GM18907 (cell line): ENCODE measurements at regions not wholly inside any gene's neighbourhood (a gene's known extent, or its start where the extent isn't known, plus 50 kb on each side); places are given as distances from the start of the nearest gene placed in this dataset.
"Not testable (repeated sequence)": the region's sequence is repeated elsewhere in the genome, so short reads cannot be mapped to it uniquely, and the experiment has no call there.

Experiments used
- ATAC-seq: cut with Tn5 transposase; IDR thresholded peaks from one replicate; pipeline ENCODE4 v1.9.1; 2021; ENCODE audit warnings: mild to moderate bottlenecking, moderate library complexity; ENCODE audit not compliant: unreplicated experiment

- no peak for ATAC-seq
Observed at GRCh38 chr9:102941868-102942267, 53.3 kb upstream of the CYLC2 start.

- ATAC-seq, result no peak
Observed at GRCh38 chr9:102922526-102922925, 72.6 kb upstream of the CYLC2 start.

GRCh38 chr9:102911185-102911584 lies 83.9 kb upstream of the CYLC2 start:
- ATAC-seq, result no peak

- ATAC-seq, result not testable (repeated sequence)
Observed at GRCh38 chr9:102905795-102906194, 89.3 kb upstream of the CYLC2 start.

GRCh38 chr9:102892025-102892424 lies 103.1 kb upstream of the CYLC2 start:
- ATAC-seq, result no peak

GRCh38 chr9:102888747-102889146 lies 106.4 kb upstream of the CYLC2 start:
- not testable (repeated sequence) for ATAC-seq

GRCh38 chr9:102875687-102876086 lies 119.4 kb upstream of the CYLC2 start:
- ATAC-seq, result no peak

- ATAC-seq, result no peak
Observed at GRCh38 chr9:102867488-102867887, 127.6 kb upstream of the CYLC2 start.

- no peak for ATAC-seq
Observed at GRCh38 chr9:102862478-102862877, 132.7 kb upstream of the CYLC2 start.

GRCh38 chr9:102855641-102856040 lies 139.5 kb upstream of the CYLC2 start:
- no peak for ATAC-seq

GRCh38 chr9:102845827-102846371 lies 149.2 kb upstream of the CYLC2 start:
- no peak for ATAC-seq

- no peak for ATAC-seq
Observed at GRCh38 chr9:102844716-102845115, 150.4 kb upstream of the CYLC2 start.

GRCh38 chr9:102842423-102842822 lies 152.7 kb upstream of the CYLC2 start:
- no peak for ATAC-seq

- no peak for ATAC-seq
Observed at GRCh38 chr9:102841376-102841775, 153.8 kb upstream of the CYLC2 start.

- ATAC-seq, result no peak
Observed at GRCh38 chr9:102840335-102840734, 154.8 kb upstream of the CYLC2 start.

GRCh38 chr9:102832814-102833213 lies 162.3 kb upstream of the CYLC2 start:
- ATAC-seq, result no peak

- ATAC-seq, result no peak
Observed at GRCh38 chr9:102796244-102796643, 198.9 kb upstream of the CYLC2 start.

- ATAC-seq, result no peak
Observed at GRCh38 chr9:102795532-102795931, 199.6 kb upstream of the CYLC2 start.

- ATAC-seq, result no peak
Observed at GRCh38 chr9:102779356-102779755, 215.8 kb upstream of the CYLC2 start.

- no peak for ATAC-seq
Observed at GRCh38 chr9:102778746-102779145, 216.4 kb upstream of the CYLC2 start.

GRCh38 chr9:102770704-102771103 lies 224.4 kb upstream of the CYLC2 start:
- ATAC-seq, result no peak

- no peak for ATAC-seq
Observed at GRCh38 chr9:102769307-102769706, 225.8 kb upstream of the CYLC2 start.

- ATAC-seq, result no peak
Observed at GRCh38 chr9:102768002-102768401, 227.1 kb upstream of the CYLC2 start.
